ENCODE measurements at regions not wholly inside any gene's neighbourhood (a gene's known extent, or its start where the extent isn't known, plus 50 kb on each side); places are given as distances from the start of the nearest gene placed in this dataset.

DNA sequence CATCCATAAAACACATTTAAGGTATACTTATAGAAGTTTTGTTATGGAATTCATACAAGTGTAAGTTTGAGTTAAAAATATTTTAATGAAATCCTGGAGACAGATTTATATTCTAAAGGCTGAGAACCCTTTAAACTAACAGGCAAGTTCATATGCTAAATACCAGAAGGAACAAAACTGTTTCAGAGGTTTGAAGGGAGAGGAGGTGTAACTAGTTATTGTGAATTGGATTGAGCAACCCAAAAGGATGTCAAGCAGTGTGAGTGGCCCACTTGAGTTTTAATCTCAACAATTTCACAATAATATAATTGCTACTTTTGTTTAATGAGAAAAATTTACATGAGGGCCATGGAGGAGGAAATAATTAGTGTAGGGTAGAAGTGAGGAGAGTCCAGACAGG is 348.5 kb upstream of the ACTBL2 start:
- no peak overlapping the region for H3K27ac ChIP-seq (replicated peaks)
- no peaks in the 10 kb centered on the region for H3K9me3 ChIP-seq (replicated peaks)
- H3K4me1 ChIP-seq: peaks cover 8% of the 10 kb centered on the region
- no peaks in the 10 kb centered on the region for H3K36me3 ChIP-seq
- DNase-seq: no peak
- no peaks in the 10 kb centered on the region for H3K27me3 ChIP-seq (ENCODE audit: low read depth)
- intact Hi-C loops (cut with micrococcal nuclease): no loop called here
- TF ChIP-seq, protein P1, sequence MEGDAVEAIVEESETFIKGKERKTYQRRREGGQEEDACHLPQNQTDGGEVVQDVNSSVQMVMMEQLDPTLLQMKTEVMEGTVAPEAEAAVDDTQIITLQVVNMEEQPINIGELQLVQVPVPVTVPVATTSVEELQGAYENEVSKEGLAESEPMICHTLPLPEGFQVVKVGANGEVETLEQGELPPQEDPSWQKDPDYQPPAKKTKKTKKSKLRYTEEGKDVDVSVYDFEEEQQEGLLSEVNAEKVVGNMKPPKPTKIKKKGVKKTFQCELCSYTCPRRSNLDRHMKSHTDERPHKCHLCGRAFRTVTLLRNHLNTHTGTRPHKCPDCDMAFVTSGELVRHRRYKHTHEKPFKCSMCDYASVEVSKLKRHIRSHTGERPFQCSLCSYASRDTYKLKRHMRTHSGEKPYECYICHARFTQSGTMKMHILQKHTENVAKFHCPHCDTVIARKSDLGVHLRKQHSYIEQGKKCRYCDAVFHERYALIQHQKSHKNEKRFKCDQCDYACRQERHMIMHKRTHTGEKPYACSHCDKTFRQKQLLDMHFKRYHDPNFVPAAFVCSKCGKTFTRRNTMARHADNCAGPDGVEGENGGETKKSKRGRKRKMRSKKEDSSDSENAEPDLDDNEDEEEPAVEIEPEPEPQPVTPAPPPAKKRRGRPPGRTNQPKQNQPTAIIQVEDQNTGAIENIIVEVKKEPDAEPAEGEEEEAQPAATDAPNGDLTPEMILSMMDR (IDR thresholded peaks at IDR 0.05; ENCODE audit: borderline replicate concordance): no peak
- no peak overlapping the region for H3K4me3 ChIP-seq

DNA sequence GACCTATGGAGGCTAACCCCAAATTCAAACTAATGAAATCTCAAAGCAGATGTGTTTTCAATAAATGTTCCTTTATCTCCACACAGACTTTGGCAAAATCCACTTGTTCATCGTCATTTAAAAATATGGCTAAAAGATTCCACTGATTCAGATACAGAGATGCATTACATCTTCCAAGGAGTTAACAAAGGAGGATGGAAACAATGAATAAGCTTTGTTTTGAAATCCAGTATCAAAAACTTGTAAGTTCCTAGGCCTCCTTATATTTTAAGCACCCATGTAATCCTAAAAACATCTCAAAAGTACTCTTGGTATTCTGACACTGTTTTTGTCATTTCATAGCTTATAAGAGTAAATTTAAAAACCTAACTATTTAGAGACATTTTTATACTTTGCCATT is 345.6 kb upstream of the ACTBL2 start:
- H3K4me1 ChIP-seq: no peaks in the 10 kb centered on the region
- TF ChIP-seq, protein P1 (IDR thresholded peaks at IDR 0.05; ENCODE audit: borderline replicate concordance): no peak
- DNase-seq: no peak
- no peak overlapping the region for H3K27ac ChIP-seq (replicated peaks)
- no peaks in the 10 kb centered on the region for H3K9me3 ChIP-seq (replicated peaks)
- intact Hi-C loops (cut with micrococcal nuclease): no loop called here
- H3K27me3 ChIP-seq (ENCODE audit: low read depth): no peaks in the 10 kb centered on the region
- H3K36me3 ChIP-seq: no peaks in the 10 kb centered on the region
- no peak overlapping the region for H3K4me3 ChIP-seq

DNA sequence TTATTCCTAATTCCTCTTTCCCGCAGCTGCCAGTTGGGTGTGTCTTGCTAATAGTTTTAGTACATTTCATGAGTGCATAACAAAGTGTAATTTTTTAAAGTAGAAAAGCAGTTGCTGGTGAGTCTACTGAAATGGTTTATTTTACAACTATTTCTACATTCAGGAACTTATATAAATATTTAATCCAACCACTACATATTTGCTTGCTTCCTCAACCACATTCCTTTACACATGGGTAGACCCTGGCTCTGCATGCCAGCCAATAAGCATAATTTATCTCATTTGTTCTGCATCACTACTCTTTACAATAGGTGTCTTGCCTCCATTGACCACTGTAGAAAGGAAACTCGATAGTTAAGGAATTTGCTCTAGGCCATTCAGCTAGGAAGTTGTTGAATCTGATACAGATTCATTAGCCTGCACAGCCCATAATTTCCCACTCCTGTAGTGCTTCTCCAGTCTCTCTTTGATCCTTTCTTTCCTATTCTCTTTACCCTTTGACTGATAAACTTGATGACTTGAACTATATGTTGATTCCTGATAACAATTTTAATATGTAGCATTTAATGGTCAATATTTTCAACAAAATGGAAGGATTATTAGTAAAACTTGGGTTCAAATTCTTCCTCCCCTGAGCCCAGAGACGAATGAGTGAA is 342.5 kb upstream of the ACTBL2 start:
- no peak for DNase-seq
- intact Hi-C loops (cut with micrococcal nuclease): no loop called here
- Histone ChIP-seq H3K36me3 (no peaks in the 10 kb centered on the region), H3K27ac (replicated peaks) (no peak overlapping the region), H3K9me3 (replicated peaks) (peaks cover 7% of the 10 kb centered on the region), H3K27me3 (ENCODE audit: low read depth) (no peaks in the 10 kb centered on the region), H3K4me3 (no peak overlapping the region), H3K4me1 (no peaks in the 10 kb centered on the region)
- TF ChIP-seq, protein P1 (IDR thresholded peaks at IDR 0.05; ENCODE audit: borderline replicate concordance): no peak

GRCh38 chr5:57824623-57825022 is 342.0 kb upstream of the ACTBL2 start:
- Histone ChIP-seq H3K4me1 (no peaks in the 10 kb centered on the region), H3K36me3 (no peaks in the 10 kb centered on the region), H3K27ac (replicated peaks) (no peak overlapping the region), H3K4me3 (no peak overlapping the region), H3K27me3 (ENCODE audit: low read depth) (no peaks in the 10 kb centered on the region), H3K9me3 (replicated peaks) (peaks cover 12% of the 10 kb centered on the region)
- DNase-seq: no peak
- intact Hi-C loops (cut with micrococcal nuclease): no loop called here
- TF ChIP-seq, protein P1 (IDR thresholded peaks at IDR 0.05; ENCODE audit: borderline replicate concordance): no peak

DNA sequence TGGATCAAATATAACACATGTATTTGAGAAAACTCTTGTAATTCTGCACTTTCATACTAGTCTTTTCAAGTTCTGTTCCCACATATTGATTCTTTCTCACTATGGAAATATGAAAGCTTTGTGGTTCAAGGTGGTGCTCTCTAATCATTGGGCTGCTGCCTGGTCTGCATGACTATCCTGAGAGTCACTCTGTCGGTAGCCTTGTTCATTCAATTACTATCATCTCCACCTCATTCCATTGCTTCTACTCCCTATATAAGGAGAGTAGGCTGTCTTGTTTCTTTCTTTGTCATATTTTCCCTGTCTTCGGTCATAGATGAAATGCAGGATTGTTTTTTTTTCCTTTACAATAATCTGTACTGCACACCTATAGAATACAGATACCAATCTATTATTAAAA is 341.4 kb upstream of the ACTBL2 start:
- no peaks in the 10 kb centered on the region for H3K27me3 ChIP-seq (ENCODE audit: low read depth)
- no peaks in the 10 kb centered on the region for H3K36me3 ChIP-seq
- H3K27ac ChIP-seq (replicated peaks): no peak overlapping the region
- TF ChIP-seq, protein P1 (IDR thresholded peaks at IDR 0.05; ENCODE audit: borderline replicate concordance): no peak
- H3K4me3 ChIP-seq: no peak overlapping the region
- intact Hi-C loops (cut with micrococcal nuclease): no loop called here
- H3K4me1 ChIP-seq: no peaks in the 10 kb centered on the region
- H3K9me3 ChIP-seq (replicated peaks): peaks cover 12% of the 10 kb centered on the region
- DNase-seq: no peak
